ENCODE measurements at regions not wholly inside any gene's neighbourhood (a gene's known extent, or its start where the extent isn't known, plus 50 kb on each side); places are given as distances from the start of the nearest gene placed in this dataset.

DNA sequence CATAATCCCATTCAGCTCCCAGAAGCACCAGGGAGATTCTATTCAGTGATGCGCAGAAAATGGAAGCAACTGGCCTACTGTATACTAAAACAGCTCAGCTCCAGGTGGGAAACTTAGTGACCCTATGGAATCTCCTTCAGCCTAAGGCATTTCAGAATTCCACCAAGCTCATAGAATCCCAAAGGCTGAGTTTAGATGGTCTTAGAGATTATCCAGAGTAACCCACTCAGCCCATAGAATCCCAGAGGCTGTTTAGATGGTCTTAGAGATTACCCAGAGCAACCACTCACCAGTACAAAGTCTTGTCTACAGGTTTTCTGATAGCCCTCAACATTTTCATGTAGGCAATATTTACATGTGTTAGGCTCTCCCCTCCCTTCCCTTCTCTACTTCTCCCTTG, 232.0 kb upstream of the SLC14A2 start:
- DNase-seq (ENCODE audit: low spot score), result no peak
- WGBS, result 93% methylated on average over 1 of the region's 1 CpG
- no peak for TF ChIP-seq POLR2A (IDR thresholded peaks at IDR 0.05)
- TF ChIP-seq, protein P1, sequence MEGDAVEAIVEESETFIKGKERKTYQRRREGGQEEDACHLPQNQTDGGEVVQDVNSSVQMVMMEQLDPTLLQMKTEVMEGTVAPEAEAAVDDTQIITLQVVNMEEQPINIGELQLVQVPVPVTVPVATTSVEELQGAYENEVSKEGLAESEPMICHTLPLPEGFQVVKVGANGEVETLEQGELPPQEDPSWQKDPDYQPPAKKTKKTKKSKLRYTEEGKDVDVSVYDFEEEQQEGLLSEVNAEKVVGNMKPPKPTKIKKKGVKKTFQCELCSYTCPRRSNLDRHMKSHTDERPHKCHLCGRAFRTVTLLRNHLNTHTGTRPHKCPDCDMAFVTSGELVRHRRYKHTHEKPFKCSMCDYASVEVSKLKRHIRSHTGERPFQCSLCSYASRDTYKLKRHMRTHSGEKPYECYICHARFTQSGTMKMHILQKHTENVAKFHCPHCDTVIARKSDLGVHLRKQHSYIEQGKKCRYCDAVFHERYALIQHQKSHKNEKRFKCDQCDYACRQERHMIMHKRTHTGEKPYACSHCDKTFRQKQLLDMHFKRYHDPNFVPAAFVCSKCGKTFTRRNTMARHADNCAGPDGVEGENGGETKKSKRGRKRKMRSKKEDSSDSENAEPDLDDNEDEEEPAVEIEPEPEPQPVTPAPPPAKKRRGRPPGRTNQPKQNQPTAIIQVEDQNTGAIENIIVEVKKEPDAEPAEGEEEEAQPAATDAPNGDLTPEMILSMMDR (IDR thresholded peaks at IDR 0.05), result no peak
- TF ChIP-seq POLR2AphosphoS5 (IDR thresholded peaks at IDR 0.05), result no peak
- Histone ChIP-seq H3K27ac (no peak overlapping the region), H3K36me3 (no peaks in the 10 kb centered on the region), H3K4me3 (no peak overlapping the region), H3K4me1 (replicated peaks) (no peaks in the 10 kb centered on the region), H3K9me3 (no peaks in the 10 kb centered on the region), H3K27me3 (replicated peaks; ENCODE audit: insufficient read depth) (no peaks in the 10 kb centered on the region)
- intact Hi-C loops (cut with DNase I), result loop anchor here (5.0 to 10.0 kb wide), 3 partner anchors 56 to 708 kb away; no protein-coding TSS in a partner anchor

DNA sequence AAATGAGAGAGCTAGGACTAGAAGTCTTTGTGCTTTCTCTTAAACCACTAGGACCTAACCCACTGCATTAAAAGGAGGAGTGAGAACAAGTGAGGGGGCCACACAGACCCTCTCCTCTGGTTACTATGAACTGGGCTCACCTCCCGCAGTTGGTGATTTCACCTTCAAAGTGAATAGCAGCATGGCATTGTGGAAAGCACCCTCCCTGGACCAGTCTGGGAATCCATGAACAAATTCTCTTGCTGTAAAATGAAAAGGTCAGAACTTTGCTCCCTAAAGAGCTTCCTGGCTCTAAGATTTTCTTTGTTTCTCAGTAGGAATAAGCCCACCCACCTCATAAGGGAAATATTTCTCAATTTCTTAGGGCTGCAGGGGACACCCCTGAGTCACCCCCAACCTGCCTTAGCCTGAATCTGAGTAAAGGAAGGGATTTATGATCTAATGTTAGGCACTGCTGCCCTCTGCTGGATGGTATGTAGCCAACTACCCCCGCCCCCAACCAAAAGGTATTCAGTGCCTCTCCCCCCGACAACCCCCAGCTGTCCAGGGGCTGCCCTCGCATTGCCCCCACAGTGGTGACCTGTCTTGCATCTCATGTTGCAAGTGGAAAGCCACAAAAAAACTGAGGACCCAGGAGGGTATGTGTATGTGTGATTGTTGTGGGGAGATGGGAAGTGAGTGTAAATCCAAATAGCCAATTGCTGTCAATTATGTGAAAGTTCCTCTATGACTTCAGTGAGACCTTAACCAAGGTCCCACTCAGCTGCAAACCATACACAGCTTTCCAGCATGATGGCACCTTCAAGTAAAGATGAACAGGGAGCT, 230.9 kb upstream of the SLC14A2 start:
- 33% methylated on average over 4 of the region's 4 CpGs for WGBS
- Histone ChIP-seq H3K27ac (no peak overlapping the region), H3K36me3 (no peaks in the 10 kb centered on the region), H3K9me3 (no peaks in the 10 kb centered on the region), H3K4me3 (no peak overlapping the region), H3K27me3 (replicated peaks; ENCODE audit: insufficient read depth) (no peaks in the 10 kb centered on the region), H3K4me1 (replicated peaks) (no peaks in the 10 kb centered on the region)
- TF ChIP-seq, protein P1 (IDR thresholded peaks at IDR 0.05), result peak; percentile 48 to 69 (median 60)
- TF ChIP-seq POLR2A (IDR thresholded peaks at IDR 0.05), result no peak
- DNase-seq (ENCODE audit: low spot score), result peak; percentile 38
- intact Hi-C loops (cut with DNase I), result loop anchor here (5.0 to 10.0 kb wide), 3 partner anchors 57 to 710 kb away; no protein-coding TSS in a partner anchor

DNA sequence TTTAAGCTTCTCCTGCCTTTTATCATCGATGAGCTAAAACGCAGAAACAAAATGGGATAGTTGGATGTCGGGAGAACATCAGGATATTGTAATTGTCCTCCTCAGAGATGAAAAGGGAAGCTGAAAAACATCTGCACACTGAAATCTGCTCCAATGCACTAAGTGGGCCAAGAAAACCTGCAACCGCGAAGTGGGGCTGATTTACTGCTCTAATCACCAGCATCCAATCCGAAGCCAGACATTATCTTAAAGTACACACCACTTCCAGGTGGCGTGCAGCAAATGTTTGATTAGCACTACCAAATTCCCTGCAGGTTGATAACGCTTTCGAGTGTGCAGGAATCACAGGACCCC, 230.3 kb upstream of the SLC14A2 start:
- no peaks in the 10 kb centered on the region for H3K27me3 ChIP-seq (replicated peaks; ENCODE audit: insufficient read depth)
- intact Hi-C loops (cut with DNase I), result loop anchor here (5.0 to 10.0 kb wide), 3 partner anchors 58 to 710 kb away; no protein-coding TSS in a partner anchor
- H3K36me3 ChIP-seq, result no peaks in the 10 kb centered on the region
- H3K27ac ChIP-seq, result no peak overlapping the region
- H3K4me3 ChIP-seq, result no peak overlapping the region
- H3K4me1 ChIP-seq (replicated peaks), result no peaks in the 10 kb centered on the region
- WGBS, result 47% methylated on average over 9 of the region's 9 CpGs
- TF ChIP-seq POLR2AphosphoS5 (IDR thresholded peaks at IDR 0.05) (no peak), POLR2A (IDR thresholded peaks at IDR 0.05) (no peak)
- TF ChIP-seq, protein P1 (IDR thresholded peaks at IDR 0.05), result no peak
- no peak for DNase-seq (ENCODE audit: low spot score)
- no peaks in the 10 kb centered on the region for H3K9me3 ChIP-seq

DNA sequence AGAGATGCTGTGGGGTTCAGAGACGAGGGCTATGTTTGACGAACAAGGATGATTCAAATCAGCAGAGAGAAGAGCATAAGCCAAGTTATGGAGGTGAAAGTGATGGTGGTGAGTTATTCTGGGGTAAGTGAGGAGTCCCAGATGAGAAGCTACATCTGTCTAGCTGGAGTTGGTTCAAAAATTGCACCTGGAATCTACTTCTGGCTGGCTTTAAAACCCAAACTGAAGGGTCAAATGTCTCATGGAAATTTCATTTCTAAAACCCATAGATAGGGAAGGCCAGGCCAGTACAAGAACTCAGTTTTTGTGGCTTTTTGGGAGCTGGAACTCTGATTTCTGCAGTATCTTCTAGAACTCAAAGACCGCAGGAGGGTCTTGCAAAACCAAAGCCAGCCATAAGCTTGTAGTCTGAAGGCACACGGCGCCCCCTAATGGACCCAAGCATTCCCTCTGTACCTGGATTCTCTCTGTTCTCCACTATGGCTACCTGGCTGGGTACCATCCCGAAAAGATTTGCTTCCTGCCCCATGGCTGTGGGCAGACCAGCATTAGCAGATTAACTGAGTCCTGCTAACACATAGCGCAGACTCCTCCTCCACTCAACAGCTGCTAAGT, 229.1 kb upstream of the SLC14A2 start:
- DNase-seq (ENCODE audit: low spot score), result no peak
- TF ChIP-seq POLR2AphosphoS5 (IDR thresholded peaks at IDR 0.05) (no peak), POLR2A (IDR thresholded peaks at IDR 0.05) (no peak)
- TF ChIP-seq, protein P1 (IDR thresholded peaks at IDR 0.05), result peak in 1 of 4 experiments; percentile 32
- Histone ChIP-seq H3K4me1 (replicated peaks) (no peaks in the 10 kb centered on the region), H3K4me3 (no peak overlapping the region), H3K9me3 (no peaks in the 10 kb centered on the region), H3K36me3 (no peaks in the 10 kb centered on the region), H3K27me3 (replicated peaks; ENCODE audit: insufficient read depth) (no peaks in the 10 kb centered on the region), H3K27ac (no peak overlapping the region)
- intact Hi-C loops (cut with DNase I), result loop anchor here (10.0 kb wide), 2 partner anchors 131 to 711 kb away; no protein-coding TSS in a partner anchor
- WGBS, result 56% methylated on average over 7 of the region's 7 CpGs
